H1 (cell line): ENCODE measurements at regions not wholly inside any gene's neighbourhood (a gene's known extent, or its start where the extent isn't known, plus 50 kb on each side); places are given as distances from the start of the nearest gene placed in this dataset.

Experiments used
- CBX5 ChIP-seq: fragments of 300-800, 300-1000 bp; sonication (generic); IDR thresholded peaks from 2 replicates; pipeline ENCODE4 v1.7.1; 2016; ENCODE audit warnings: antibody characterized with exemption, low read length, low read depth
- RAD21 ChIP-seq, 2 experiments: IDR thresholded peaks in 1 of 2; conservative IDR thresholded peaks in 1 of 2; 2 replicates each; pipeline ENCODE4 v1.6.1; 2011; ENCODE audit warnings: low read depth in 2 of 2, low read length in 2 of 2, improper control_type of control experiment in 1 of 2, inconsistent platforms in 1 of 2, mild to moderate bottlenecking in 1 of 2, moderate library complexity in 1 of 2

GRCh38 chr5:92981001-92981400 lies 600.0 kb downstream of the NR2F1-AS1 start (continued):
- TF ChIP-seq RAD21 (IDR thresholded peaks at IDR 0.05 in 1 of 2, conservative IDR thresholded peaks at IDR 0.05 in 1 of 2; ENCODE audit: low read depth in 2 of 2, low read length in 2 of 2) (no peak), CBX5 (no peak)
